ENCODE measurements at regions not wholly inside any gene's neighbourhood (a gene's known extent, or its start where the extent isn't known, plus 50 kb on each side); places are given as distances from the start of the nearest gene placed in this dataset.

GRCh38 chr6:156062091-156062563, 606.5 kb upstream of the NOX3 start:
- Histone ChIP-seq H2AFZ (no peak overlapping the region), H3K27ac (no peak overlapping the region), H3K9me3 (ENCODE audit: control insufficient read depth, low read length) (no peaks in the 10 kb centered on the region), H3K36me3 (ENCODE audit: control insufficient read depth, insufficient read depth, low read length) (no peaks in the 10 kb centered on the region), H3K27me3 (ENCODE audit: control insufficient read depth, insufficient read depth, low read length) (no peaks in the 10 kb centered on the region), H3K4me3 (ENCODE audit: low read depth, low read length) (no peak overlapping the region), H3K4me2 (ENCODE audit: low read length) (no peak overlapping the region), H3K79me2 (no peaks in the 10 kb centered on the region), H3K9ac (no peak overlapping the region), H3K4me1 (no peaks in the 10 kb centered on the region)
- no peak for TF ChIP-seq CTCF (IDR thresholded peaks at IDR 0.05)

GRCh38 chr6:156061465-156061864, 605.8 kb upstream of the NOX3 start:
- Histone ChIP-seq H3K9ac (no peak overlapping the region), H3K4me1 (no peaks in the 10 kb centered on the region), H3K79me2 (no peaks in the 10 kb centered on the region), H3K4me3 (ENCODE audit: low read depth, low read length) (no peak overlapping the region), H3K4me2 (ENCODE audit: low read length) (no peak overlapping the region), H3K27ac (no peak overlapping the region), H2AFZ (no peak overlapping the region), H3K27me3 (ENCODE audit: control insufficient read depth, insufficient read depth, low read length) (no peaks in the 10 kb centered on the region), H3K9me3 (ENCODE audit: control insufficient read depth, low read length) (no peaks in the 10 kb centered on the region), H3K36me3 (ENCODE audit: control insufficient read depth, insufficient read depth, low read length) (no peaks in the 10 kb centered on the region)
- no peak for TF ChIP-seq CTCF (IDR thresholded peaks at IDR 0.05)

- Histone ChIP-seq H3K36me3 (ENCODE audit: control insufficient read depth, insufficient read depth, low read length) (no peaks in the 10 kb centered on the region), H3K4me2 (ENCODE audit: low read length) (no peak overlapping the region), H3K9me3 (ENCODE audit: control insufficient read depth, low read length) (no peaks in the 10 kb centered on the region), H3K27ac (no peak overlapping the region), H2AFZ (no peak overlapping the region), H3K4me1 (no peaks in the 10 kb centered on the region), H3K79me2 (no peaks in the 10 kb centered on the region), H3K9ac (no peak overlapping the region), H3K4me3 (ENCODE audit: low read depth, low read length) (no peak overlapping the region), H3K27me3 (ENCODE audit: control insufficient read depth, insufficient read depth, low read length) (no peaks in the 10 kb centered on the region)
- no peak for TF ChIP-seq CTCF (IDR thresholded peaks at IDR 0.05)
Observed at GRCh38 chr6:156060013-156060412, 604.4 kb upstream of the NOX3 start.

- no peak for TF ChIP-seq CTCF (IDR thresholded peaks at IDR 0.05)
Observed at GRCh38 chr6:156058356-156058755, 602.7 kb upstream of the NOX3 start.

GRCh38 chr6:156057869-156058268, 602.2 kb upstream of the NOX3 start:
- Histone ChIP-seq H3K4me1 (no peaks in the 10 kb centered on the region), H3K27ac (no peak overlapping the region), H3K9ac (no peak overlapping the region), H3K79me2 (no peaks in the 10 kb centered on the region), H3K27me3 (ENCODE audit: control insufficient read depth, insufficient read depth, low read length) (no peaks in the 10 kb centered on the region), H3K36me3 (ENCODE audit: control insufficient read depth, insufficient read depth, low read length) (no peaks in the 10 kb centered on the region), H3K4me3 (ENCODE audit: low read depth, low read length) (no peak overlapping the region), H3K4me2 (ENCODE audit: low read length) (no peak overlapping the region), H2AFZ (no peak overlapping the region), H3K9me3 (ENCODE audit: control insufficient read depth, low read length) (no peaks in the 10 kb centered on the region)
- no peak for TF ChIP-seq CTCF (IDR thresholded peaks at IDR 0.05)

More at GRCh38 chr6:156058356-156058755, 602.7 kb upstream of the NOX3 start:
- H3K4me2 ChIP-seq (ENCODE audit: low read length), result no peak overlapping the region
- no peaks in the 10 kb centered on the region for H3K79me2 ChIP-seq
- no peaks in the 10 kb centered on the region for H3K27me3 ChIP-seq (ENCODE audit: control insufficient read depth, insufficient read depth, low read length)
- no peaks in the 10 kb centered on the region for H3K9me3 ChIP-seq (ENCODE audit: control insufficient read depth, low read length)
- H3K4me1 ChIP-seq, result no peaks in the 10 kb centered on the region
- H3K36me3 ChIP-seq (ENCODE audit: control insufficient read depth, insufficient read depth, low read length), result no peaks in the 10 kb centered on the region
- H3K4me3 ChIP-seq (ENCODE audit: low read depth, low read length), result no peak overlapping the region
- H3K9ac ChIP-seq, result no peak overlapping the region
- H3K27ac ChIP-seq, result no peak overlapping the region
- no peak overlapping the region for H2AFZ ChIP-seq
